ENCODE measurements at regions not wholly inside any gene's neighbourhood (a gene's known extent, or its start where the extent isn't known, plus 50 kb on each side); places are given as distances from the start of the nearest gene placed in this dataset.

GRCh38 chr7:79507131-79507530, 53.7 kb upstream of the MAGI2 start:
- no peak for DNase-seq (ENCODE audit: low read depth in 3 of 3, low spot score in 1 of 3)

GRCh38 chr7:79506481-79506880, 53.0 kb upstream of the MAGI2 start:
- no peak for DNase-seq (ENCODE audit: low read depth in 3 of 3, low spot score in 1 of 3)

GRCh38 chr7:79504607-79505389, 51.3 kb upstream of the MAGI2 start:
- DNase-seq (ENCODE audit: low read depth in 3 of 3, low spot score in 1 of 3) = no peak
